ENCODE measurements at regions not wholly inside any gene's neighbourhood (a gene's known extent, or its start where the extent isn't known, plus 50 kb on each side); places are given as distances from the start of the nearest gene placed in this dataset.

GRCh38 chr13:64869539-64869938 is 2360.6 kb downstream of the PCDH9 start (continued):
- no peak for TF ChIP-seq ZNF235 (CRISPR knock-in tag; IDR thresholded peaks at IDR 0.05; ENCODE audit: borderline replicate concordance)

- H3K4me2 ChIP-seq (ENCODE audit: low read depth, low read length) = no peak overlapping the region
- intact Hi-C loops (cut with micrococcal nuclease; ENCODE audit: unreplicated experiment) = no loop called here
- ATAC-seq (no peak), DNase-seq (ENCODE audit: low spot score) (no peak), FAIRE-seq (no peak)
- H2AFZ ChIP-seq (ENCODE audit: low read length) = no peak overlapping the region
- no peak overlapping the region for H3K4me3 ChIP-seq (replicated peaks in 1 of 3; ENCODE audit: insufficient read depth in 1 of 3, low read depth in 2 of 3, low read length in 3 of 3)
- no peaks in the 10 kb centered on the region for H3K36me3 ChIP-seq (replicated peaks in 1 of 2; ENCODE audit: control insufficient read depth in 1 of 2, insufficient read depth in 2 of 2, low read length in 2 of 2)
- no peaks in the 10 kb centered on the region for H3K79me2 ChIP-seq (ENCODE audit: insufficient read depth, low read length)
- no peak overlapping the region for H3K27ac ChIP-seq (ENCODE audit: extremely low read length, insufficient read depth, low read length)
- TF ChIP-seq SETDB1 (CRISPR knock-in tag; IDR thresholded peaks at IDR 0.05; ENCODE audit: borderline replicate concordance) (no peak), MTA1 (CRISPR knock-in tag; IDR thresholded peaks at IDR 0.05; ENCODE audit: borderline replicate concordance) (no peak), MED1 (CRISPR knock-in tag; IDR thresholded peaks at IDR 0.05) (no peak), GLMP (CRISPR knock-in tag; IDR thresholded peaks at IDR 0.05; ENCODE audit: borderline replicate concordance) (no peak), ZNF441 (CRISPR knock-in tag; IDR thresholded peaks at IDR 0.05; ENCODE audit: borderline replicate concordance) (no peak), ZNF598 (CRISPR knock-in tag; IDR thresholded peaks at IDR 0.05; ENCODE audit: borderline replicate concordance) (no peak), NR2F2 (IDR thresholded peaks at IDR 0.05; ENCODE audit: borderline replicate concordance, low read depth) (no peak), ATM (IDR thresholded peaks at IDR 0.05; ENCODE audit: borderline replicate concordance) (no peak), KDM3A (CRISPR knock-in tag; IDR thresholded peaks at IDR 0.05; ENCODE audit: low read depth) (no peak), FOSL2 (CRISPR knock-in tag; IDR thresholded peaks at IDR 0.05) (no peak), KLF6 (CRISPR knock-in tag; IDR thresholded peaks at IDR 0.05) (no peak), ZNF10 (CRISPR knock-in tag; IDR thresholded peaks at IDR 0.05; ENCODE audit: borderline replicate concordance, low read depth) (no peak), ZNF792 (CRISPR knock-in tag; IDR thresholded peaks at IDR 0.05) (no peak), ZNF501 (CRISPR knock-in tag; IDR thresholded peaks at IDR 0.05) (no peak), ZNF451 (CRISPR knock-in tag; IDR thresholded peaks at IDR 0.05) (no peak), CBFB (CRISPR knock-in tag; IDR thresholded peaks at IDR 0.05) (no peak)
- no peaks in the 10 kb centered on the region for H3K4me1 ChIP-seq (ENCODE audit: insufficient read depth, low read length)
- H3K9me3 ChIP-seq (ENCODE audit: low read length) = no peaks in the 10 kb centered on the region
- H3K27me3 ChIP-seq (ENCODE audit: control insufficient read depth in 1 of 2, insufficient read depth in 2 of 2, low read length in 2 of 2) = no peaks in the 10 kb centered on the region
- no peaks in the 10 kb centered on the region for H4K20me1 ChIP-seq (ENCODE audit: insufficient read depth, low read length)
- POLR2A ChIA-PET = no interaction called here
- H3K9ac ChIP-seq (ENCODE audit: insufficient read depth, low read depth, low read length) = no peak overlapping the region
- CTCF ChIA-PET (ENCODE audit: low intra/inter-chr PET ratio, low total read pairs) = no interaction called here
- no TSS peak for BruUV-seq (replicated peaks)
- in situ Hi-C loops (cut with HindIII; ENCODE audit: extremely low pct_ligation_motif_present, low pct_unique_long_range_greater_than_20kb) = no loop called here
- WGBS (ENCODE audit: low lambda C conversion rate) = 0% methylated on average over 2 of the region's 2 CpGs
Observed at GRCh38 chr13:64867856-64868255, 2362.3 kb downstream of the PCDH9 start.
